Skin of body (tissue), 1 donor: ENCODE measurements at regions not wholly inside any gene's neighbourhood (a gene's known extent, or its start where the extent isn't known, plus 50 kb on each side); places are given as distances from the start of the nearest gene placed in this dataset.
"Not testable (repeated sequence)": the region's sequence is repeated elsewhere in the genome, so short reads cannot be mapped to it uniquely, and the experiment has no call there.

Source experiments
- DNase-seq: peaks from one replicate; lab custom pipeline; 2025; lab: John Stamatoyannopoulos, UW

DNA sequence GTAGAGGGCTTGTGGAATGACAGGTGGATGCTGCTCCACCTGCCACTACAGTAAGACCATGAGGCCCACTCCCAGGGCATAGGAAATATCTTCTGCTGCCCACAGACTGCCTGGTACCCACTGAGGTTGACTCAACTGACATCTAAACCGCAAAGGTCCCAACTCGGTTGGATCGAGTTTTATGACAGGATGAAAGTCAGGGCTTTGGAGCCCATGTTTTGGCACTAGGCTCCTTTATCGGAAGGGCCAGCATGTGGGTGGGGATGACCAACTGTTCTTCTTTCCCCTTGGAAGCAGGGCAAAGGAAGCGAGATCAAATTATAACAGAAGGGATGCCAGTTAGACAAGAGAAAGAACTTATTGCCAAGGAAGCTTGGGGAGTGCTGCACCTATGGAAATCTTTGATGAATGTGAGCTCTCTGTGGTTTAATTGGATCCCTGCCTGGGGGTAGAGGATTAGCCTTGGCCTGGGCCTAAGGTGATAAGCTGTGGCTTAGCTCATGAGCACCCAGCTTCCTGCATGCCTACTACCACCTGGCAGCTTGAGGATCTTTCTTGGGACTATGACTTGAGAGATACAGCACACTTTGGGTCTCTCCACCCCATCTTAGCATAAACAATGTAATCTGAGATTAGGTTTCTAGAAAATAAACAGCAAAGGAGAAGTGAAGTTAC is 121.8 kb downstream of the KCNA5 start:
- no peak for DNase-seq

DNA sequence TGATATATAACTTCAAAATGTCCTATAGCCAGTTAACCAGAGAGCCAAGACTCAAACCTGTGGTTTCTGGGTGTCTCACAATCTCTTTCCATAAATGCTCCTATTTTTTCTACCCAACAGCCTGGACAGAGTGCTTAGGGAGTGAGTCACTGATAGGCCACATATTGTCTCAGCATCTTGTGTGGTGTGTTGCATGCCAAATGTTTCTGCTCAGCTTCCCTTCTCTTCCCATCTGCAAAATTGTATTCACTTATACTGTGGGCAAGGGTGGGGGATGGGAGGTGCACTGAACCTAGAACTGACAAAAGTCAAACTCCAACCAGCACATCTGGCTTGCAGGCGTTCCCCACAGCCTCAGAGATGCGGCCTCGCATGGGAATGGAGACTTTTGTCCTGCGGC is 123.3 kb downstream of the KCNA5 start:
- peak; percentile 84 for DNase-seq

DNA sequence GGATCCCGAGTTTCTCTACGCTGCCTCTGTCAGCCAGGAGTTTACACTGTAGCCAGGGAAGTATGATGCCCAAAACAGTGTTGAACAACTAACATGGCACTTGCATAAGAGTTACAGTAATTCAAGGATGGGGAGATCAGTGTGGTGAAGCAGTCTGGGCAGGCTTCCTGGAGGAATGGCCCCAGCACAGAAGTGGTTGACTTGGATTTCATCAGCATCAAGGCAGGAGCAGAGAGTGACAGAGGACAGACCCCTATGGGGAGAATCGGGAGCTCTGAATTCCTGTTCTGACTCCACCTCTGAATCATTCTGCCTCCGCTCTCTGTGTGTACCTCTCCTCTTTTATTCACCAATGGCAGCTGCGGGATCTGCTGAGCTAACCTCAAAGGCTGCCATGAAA is 124.5 kb downstream of the KCNA5 start:
- DNase-seq = no peak

DNA sequence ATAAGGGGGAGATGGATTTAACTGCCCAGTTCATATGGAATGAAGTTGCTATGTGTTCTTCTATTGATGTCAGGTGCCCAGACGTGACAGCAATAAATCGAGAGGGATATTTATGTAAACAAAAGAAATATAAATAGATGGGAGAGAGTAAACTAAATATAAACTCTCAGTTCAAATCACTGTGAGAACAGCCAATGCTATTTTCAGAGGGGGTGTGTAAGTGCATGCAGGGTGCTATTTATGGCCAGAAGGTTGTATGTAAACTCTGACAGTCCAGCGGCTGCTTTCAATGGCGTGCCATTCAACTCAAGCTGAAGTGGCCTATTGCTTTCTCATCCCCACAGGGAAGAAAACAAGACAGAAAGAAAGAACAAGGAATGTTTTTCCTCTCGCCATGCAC is 127.2 kb downstream of the KCNA5 start:
- DNase-seq = no peak

DNA sequence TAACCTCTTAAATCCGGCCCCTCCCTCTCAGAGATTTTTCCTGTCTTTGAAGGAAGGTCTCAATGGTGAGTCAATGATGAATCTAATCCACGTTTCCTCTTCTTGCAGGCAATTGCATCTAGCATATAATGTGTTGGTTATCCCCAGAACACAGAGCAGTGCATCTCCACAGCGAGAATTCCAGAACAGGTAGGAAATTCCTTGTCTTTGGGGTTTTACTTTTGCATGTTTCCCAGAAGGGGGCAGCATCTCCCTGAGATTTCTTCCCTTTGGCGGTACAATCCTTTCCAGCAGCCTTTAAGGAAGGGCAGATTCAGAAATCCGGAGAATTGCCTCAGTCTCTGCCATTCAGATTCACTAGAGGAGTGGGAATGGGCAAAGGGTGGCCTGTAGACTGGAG is 128.0 kb downstream of the KCNA5 start:
- DNase-seq = peak; percentile 6

DNA sequence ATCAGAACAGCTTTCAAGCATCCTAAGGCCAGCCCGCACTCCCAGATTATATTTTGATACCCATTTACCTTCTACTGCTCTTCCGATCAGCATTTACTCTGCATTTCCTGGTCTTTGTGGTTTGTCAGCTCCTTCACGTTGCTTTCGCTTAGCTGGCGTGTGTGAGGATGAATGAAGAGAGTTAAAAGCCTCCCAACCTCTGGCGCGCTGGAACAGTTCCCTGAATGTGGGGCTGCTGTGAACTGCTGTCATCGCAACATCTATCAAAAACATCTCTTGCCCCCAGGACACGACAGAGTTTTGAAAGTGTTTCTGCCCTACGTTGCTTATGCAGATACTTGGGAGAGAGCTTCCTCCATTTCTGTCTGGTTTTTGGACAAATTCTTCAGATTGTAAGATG is 129.2 kb downstream of the KCNA5 start:
- DNase-seq = no peak

DNA sequence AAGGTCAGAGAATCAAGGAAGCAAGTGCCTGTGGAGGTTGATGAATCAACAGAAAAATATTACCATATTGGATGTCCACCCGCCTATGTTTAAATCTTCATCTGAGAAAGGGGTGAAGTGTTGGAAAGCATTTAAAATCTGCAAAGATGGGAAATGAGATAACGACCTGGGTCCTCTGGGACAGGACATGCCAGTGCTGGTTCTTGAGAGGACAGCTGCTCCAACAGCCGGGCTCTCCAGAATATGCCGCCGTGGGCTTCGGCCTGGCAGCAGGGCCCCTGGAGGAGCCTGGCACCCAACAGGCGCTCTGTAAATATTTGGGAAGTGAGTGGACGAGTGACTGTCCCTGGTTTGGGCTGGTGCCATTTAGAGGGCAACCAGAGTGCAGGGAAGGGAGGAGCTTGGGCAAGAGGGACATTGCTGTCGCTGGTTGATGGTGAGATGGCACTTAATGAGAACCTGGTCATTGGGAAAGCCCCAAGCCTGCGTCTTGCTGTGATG is 129.9 kb downstream of the KCNA5 start:
- no peak for DNase-seq

DNA sequence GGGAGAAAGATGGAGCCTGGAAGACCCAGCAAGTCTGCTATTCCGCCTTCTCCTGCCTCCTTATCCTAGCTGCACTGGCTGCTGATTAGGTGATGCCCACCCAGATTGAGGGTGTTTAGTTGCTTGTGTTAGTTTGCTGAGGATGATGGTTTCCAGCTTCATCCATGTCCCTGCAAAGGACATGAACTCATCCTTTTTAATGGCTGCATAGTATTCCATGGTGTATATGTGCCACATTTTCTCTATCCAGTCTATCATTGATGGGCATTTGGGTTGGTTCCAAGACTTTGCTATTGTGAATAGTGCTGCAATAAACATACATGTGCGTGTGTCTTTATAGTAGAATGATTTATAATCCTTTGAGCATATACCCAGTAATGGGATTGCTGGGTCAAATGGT is 131.7 kb downstream of the KCNA5 start:
- not testable (repeated sequence) for DNase-seq

DNA sequence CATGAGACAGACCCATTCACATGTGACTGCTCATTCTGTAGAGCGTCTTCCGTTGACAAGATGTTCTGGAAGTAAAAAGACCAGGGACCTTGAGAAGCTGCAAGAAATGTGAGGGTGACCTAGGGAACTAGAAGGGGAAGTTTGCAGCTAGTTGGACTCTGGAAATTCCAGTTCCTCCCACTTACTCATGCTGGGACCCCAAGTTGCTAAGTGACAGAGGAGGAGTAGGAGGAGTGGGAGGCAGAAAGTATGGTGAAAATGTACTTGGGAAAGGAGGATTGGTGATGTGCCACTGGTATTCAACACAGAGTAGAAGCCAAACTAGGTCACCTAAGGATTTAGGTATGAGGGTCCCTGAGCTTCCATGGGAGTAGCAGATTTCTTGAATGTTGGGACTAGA is 132.4 kb downstream of the KCNA5 start:
- DNase-seq = no peak

DNA sequence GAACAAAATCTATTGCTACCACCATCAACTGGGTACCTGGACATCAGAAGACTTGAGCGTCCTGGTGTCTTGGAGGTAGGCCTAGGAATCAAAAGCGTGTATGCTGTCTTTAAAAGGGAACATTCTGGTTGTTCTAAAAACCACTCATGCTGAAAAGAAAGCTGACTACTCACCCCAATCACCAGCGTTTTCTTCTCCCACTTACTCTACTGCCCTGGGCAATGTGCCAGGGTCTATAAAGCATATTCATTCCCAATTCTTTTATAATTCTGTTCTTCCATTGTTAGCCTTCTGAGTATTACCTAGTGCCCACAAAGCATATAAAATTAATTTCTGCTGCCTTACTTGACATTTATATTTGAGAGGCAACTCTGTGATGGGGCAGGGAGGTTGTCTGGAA is 133.4 kb downstream of the KCNA5 start:
- no peak for DNase-seq

DNA sequence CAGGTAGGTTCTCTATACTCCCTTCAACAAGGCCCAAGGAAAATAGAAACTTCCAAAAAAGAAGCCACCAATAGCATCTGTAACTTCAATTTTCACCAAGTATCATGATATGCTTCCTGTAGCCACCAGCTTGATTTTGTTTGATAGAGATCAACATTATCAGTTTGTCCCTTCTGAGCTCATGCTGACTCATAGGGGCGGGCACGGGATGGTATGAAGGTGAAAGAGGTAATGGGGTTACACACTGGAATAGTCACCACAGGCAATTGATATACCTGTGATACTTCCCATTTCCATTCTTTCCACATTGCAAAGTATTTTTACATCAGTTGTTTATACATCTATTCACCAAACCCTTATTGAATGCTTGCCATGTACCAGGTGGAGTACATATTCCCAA is 134.1 kb downstream of the KCNA5 start:
- no peak for DNase-seq

DNA sequence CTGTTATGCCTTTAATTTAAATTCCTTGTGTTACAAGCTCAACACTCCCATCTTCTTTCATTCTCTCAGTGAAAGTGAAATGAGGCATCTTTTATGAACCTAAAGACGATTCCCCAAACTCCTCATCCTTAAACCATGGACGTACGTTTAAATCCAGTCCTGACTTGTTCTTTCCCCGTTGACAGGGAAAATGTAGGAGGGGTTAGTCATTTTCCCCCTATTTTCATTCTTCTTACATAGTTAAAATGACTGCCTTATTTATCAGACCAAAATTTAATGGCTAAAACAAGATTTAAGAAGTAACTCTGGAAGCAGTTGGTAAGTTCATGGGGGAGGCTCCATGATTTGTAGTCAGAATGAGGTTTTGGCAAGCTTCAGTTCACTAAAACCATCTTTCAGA is 134.9 kb downstream of the KCNA5 start:
- no peak for DNase-seq

DNA sequence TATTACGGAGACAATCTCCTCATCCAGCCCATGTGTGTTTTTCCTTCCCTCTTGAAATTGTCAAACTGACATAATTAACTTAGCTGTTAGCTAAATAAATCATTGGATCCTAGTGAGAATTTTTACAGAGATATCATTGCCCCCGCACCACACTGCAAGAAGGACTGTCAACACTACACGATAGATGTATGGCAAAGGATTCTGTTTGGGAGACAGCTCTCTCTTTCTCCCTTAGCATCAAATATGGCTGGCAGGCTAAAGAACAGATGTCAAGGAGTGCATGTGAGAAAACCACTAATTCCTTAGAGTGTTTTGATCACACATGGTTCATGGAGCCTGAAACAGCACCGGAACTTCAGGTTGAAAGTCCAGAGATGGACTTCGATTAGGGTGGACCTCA is 136.8 kb downstream of the KCNA5 start:
- no peak for DNase-seq

DNA sequence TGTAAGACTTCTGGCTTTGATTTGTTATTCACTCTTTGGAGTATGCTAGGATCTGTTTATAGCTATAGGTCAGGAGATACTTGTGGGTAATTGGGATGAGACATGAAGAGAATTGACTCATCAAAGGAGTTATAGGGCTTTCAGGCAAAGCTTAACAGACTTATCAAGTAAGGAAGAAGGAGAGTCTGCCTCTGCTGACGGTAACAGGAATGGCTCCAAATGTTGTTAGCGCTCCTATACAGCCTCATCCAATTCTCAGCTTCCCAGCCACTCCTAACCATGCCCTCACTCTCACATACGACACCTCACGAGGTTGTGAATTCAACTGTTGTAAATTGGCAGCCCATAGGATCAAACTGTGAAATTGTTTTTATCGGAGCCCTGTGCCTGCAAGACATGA is 140.5 kb downstream of the KCNA5 start:
- DNase-seq = no peak

DNA sequence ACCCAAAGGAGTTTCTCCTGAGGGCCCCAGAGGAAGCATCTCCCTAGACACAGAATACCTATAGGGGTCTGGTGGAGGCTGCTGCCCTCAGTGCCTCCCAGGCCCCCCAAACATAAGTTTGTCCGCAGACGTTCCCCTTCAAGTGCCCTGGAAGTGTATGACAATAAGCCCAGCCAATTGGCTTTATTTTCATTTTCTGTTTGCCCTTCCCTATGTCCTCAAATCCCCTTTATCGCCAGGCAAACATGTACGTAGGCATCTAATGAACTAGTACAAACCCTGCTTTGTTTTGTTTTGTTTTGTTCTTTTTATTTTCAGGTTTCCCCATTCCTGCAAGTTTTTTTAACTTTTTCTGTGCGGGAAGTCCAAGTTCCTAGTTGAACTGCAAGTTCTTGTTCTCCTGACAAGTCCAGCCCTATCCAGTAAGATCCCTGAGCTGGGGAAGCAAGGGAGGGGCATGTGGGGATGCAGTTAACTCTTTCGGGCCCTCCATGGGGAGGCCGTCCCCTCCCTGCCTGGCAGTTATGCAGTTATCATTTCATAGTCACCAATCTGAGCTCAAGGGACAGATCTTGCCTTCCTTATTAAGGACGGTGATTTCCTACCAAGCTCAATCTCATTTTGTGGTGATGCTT is 141.9 kb downstream of the KCNA5 start:
- DNase-seq = no peak

DNA sequence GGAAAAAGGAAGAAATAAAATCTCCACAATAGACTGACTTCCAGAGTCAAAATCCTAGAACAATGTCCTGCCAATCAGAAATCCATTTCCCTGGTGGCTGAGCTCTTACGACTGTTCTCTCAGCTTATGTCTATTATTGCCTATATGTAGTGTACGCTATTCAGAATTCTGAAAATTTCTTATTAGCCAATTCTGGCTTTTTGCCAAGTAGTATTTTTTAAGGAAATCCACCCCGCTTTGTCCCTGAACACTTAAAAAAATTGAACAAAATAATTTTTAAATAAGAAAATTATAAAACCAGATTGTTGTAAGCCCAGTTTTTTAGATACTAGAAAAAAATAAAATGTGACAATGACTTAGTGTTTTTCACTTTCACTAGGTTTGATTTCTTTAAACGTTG is 143.0 kb downstream of the KCNA5 start:
- no peak for DNase-seq

DNA sequence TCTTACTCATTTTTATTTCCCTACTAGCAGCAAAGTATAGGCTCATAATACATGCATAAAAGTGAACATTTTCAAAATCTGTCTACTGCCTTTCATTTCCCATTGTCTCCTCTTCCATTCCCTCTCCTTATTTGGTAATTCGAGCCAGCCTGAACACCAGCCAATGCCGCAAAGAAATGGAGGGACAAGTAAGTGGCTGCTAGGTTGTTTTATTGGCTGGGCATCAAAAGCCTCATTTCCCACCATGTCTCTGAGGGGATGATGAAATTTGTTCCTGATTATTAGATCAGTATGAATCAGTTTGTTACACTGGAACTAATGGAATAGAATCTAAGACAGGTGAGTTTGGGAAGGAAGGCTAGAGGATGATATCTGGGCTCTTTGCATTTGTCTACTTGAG is 143.5 kb downstream of the KCNA5 start:
- no peak for DNase-seq

DNA sequence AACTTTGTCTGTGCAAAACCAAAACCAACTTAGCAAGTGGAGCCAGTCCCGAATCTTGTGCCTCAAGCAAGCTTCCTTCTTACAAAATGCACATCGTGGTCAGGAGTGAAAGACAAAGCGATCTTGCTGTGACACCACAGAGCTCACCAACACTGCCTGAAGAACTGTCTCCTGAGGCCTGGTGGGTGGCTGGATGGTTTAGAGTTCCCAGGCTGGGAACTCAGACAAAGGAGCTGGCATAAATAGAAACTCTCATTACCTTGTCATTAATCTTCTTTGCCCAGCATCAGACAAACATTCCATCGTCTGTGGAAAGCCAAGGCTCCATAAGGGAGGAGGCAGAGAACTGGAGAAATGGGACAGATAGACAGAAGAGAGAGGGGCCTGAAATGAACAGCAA is 144.8 kb downstream of the KCNA5 start:
- no peak for DNase-seq

DNA sequence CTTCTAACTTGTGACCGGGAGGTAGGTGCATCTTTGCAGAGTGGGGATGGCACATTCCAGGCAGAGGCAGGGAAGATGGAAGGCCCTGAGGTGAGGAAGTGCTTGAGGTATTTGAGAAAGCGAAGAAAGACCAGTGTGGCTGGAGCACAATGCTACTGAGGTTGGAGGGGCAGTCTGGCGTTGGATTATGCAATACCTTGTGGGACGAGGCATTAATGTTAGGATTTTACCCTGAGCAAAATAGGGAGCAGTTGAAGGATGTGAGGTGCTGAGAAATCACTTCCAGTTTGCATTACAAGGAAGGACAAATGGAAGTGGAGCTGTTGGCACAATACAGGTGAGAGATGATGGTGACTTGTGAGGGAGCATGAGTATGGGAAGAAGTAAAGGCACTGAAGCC is 145.5 kb downstream of the KCNA5 start:
- DNase-seq = no peak

DNA sequence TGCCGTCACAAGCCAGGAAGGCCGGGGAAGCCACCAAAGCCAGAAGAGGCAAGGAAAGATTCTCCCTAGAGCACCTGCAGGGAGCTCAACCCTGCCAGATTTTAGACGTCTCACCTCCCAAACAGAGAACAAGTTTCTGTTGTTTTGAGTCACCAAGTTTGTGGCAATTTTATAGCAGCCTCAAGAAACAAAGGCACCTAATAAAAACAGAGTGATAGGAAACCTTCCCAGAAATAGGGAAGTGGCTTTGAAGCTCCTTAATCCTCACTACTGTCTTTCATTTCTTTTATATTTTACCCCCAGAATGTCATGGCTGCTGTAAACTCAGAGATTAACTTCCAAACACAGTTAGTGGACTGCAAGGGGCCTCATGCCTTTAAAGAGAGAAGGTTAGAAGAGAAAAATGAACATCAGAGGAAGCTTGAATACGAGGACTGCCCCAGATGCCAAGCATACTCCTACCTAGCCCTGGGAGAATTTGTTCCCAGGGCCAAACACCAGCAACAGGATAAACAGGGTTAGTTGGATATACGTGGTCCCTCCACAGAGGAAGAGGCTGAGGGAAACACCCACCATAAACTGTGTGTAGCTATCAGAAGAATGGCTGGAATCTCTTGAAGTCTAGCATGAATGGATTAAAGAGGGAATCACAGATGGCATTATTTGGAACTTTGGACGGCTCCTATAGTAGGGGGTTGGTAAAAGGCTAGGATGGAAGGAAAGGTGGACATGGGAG is 148.3 kb downstream of the KCNA5 start:
- DNase-seq = no peak

DNA sequence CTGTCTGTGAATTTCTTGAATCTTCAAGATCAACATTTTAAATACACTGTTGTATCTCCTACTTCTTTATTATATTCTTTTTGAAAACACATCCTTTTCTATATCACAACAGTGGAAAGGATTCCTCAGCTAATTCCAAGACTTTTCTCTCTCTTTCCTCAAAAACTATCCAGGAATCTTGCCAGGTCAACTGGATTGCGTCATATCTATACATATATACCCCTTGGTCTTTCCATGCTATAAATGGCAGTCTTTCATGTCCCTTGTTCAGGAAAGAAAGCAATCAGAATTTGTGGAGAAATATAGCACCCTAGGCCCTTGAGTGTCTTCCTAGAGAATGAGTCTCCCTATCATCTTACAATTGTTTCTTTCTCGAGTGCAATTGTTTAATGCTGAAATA is 149.0 kb downstream of the KCNA5 start:
- no peak for DNase-seq

DNA sequence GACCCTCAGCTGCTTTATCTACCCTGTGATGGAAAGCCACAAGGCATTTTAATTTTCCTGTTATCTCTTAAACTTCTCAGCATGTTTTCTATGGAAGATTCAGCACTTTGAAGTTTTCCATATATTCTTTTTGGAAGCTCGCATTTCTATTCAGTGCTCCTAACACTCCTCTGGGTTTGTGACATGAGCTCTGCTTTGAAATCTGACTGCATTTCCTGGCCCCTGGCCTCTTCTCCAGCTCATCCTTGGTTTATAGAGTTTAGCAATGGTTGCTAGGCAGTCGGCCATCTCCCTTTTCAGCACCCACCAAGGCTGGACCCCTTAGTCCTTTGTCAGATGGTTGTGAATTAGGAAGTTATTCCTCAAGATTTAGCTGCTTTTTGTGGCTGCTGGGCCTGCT is 150.6 kb downstream of the KCNA5 start:
- no peak for DNase-seq

DNA sequence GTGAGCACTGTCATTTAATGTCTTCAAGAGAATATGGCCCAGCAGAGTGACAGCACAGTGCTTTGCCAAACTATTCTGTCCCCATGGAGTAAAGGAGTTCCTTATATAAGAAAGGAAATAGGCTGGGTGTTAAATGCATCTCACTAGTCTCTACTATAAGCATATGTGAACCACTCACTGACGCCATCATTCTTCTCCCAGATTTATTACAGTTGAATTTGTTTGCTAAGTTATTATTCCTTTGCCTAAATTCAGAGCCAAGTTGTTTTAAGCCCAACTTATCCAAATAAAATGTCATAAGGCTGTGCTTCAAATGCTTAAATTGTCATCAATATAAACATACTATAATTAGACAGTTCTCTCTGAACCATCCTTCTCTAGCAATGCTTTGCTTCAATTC is 151.6 kb downstream of the KCNA5 start:
- no peak for DNase-seq
